GM12892 (cell line): ENCODE measurements at regions not wholly inside any gene's neighbourhood (a gene's known extent, or its start where the extent isn't known, plus 50 kb on each side); places are given as distances from the start of the nearest gene placed in this dataset.

ENCODE experiments used
- POLR2A ChIP-seq: IDR thresholded peaks from 2 replicates; pipeline ENCODE4 v1.6.1; 2011; ENCODE audit warnings: low read depth, low read length, control low read depth
- POLR2AphosphoS5 ChIP-seq: IDR thresholded peaks from 2 replicates; pipeline ENCODE4 v1.6.1; 2011; ENCODE audit warnings: low read depth, low read length, control low read depth
- TAF1 ChIP-seq: IDR thresholded peaks from 2 replicates; pipeline ENCODE4 v1.6.1; 2011; ENCODE audit warnings: low read depth, mild to moderate bottlenecking, control low read depth, low read length, borderline replicate concordance

- TF ChIP-seq POLR2A (no peak), POLR2AphosphoS5 (no peak), TAF1 (no peak)
Measured at GRCh38 chrX:5068550-5068949, 1160.1 kb downstream of the NLGN4X start.
